ENCODE measurements at regions not wholly inside any gene's neighbourhood (a gene's known extent, or its start where the extent isn't known, plus 50 kb on each side); places are given as distances from the start of the nearest gene placed in this dataset.
A peak's percentile ranks its signal among the peaks of the same experiment; 100 is the strongest.
"Not testable (repeated sequence)": the region's sequence is repeated elsewhere in the genome, so short reads cannot be mapped to it uniquely, and the experiment has no call there.

DNA sequence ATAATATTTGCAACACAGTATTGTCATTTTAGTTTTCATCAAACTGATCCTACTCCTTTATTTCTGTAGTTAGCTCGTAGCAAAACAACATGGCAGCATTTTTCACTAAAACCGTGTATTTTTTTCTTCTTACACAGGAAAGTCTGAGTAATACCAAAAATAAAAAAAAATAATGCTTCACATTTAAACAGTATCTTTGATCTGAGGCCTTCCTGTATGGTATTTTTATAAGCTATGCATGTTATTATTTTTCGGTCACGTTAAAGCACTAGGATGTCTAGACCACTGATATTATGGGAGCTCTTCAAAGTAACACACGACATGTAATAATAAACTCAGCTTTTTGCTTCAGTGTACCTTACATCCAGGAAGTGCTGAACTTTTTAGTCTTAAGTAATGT lies 94.1 kb upstream of the SRD5A3 start:
- no peak for DNase-seq

DNA sequence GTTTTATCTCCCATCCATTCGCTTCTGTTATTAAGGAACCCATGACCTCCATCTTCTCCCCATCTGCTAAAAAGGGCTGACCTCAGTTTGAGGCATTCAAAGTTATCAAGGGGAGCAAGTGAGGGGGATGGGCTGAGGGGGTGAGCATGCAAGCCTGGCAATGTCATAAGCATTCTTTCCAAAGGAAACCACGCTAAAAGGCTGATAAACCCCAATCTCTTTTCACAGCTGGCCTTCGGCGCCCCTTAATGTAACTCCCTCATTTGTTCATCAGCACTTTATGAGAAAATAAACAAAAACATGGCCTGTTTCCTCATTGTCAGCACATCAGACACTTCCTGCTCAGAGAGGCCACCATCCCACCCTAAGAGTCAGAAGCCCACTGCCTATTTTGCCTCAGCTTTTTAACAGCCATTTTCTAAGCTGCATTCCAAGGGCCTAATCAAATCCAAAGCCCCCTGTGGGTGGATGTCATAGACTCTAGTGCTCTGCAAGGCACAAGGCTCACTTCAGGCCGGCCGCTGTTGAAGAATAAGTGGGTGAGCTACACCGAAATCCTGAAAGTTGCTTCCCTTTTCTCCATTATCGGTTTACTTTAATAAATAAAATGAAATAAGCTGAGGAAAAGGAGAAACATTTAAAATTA lies 92.0 kb upstream of the SRD5A3 start:
- no peak for DNase-seq

DNA sequence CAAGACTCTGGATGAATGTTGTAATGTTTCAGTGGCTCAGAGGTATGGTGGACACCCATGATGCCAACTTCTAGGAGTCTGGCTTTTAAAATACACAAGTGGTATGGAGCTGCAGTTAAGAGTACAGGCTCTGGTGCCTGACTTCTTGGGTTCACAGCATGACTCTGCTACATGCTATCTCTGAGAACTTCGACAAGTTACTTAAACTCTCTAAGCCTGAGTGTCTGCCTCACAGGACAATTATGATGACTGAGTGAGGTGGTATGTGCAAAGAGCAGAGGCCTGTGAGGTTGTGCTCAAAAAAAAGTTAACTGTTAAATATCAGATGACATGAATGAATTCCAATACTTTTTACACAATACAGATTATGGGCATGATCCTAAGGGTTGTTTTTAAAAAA lies 90.9 kb upstream of the SRD5A3 start:
- DNase-seq, result no peak

DNA sequence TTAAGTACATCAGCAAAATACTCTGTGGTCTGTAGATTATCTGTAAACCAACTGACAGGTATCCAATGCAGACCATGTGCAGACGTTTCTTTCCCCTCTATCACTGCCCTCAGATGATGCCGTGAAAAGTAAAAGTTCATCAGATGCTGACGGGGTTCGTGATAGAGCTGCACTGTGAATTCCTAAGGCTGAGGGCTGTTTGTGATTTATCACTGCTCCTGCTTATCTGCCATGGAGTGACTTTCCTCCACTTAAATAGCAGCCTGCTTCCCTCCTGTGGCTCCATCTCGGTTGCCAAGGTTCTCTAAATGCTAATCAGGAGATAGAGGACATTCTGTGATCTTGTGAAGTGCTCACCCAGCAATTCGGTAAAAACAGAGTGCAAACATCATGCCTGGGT lies 89.3 kb upstream of the SRD5A3 start:
- DNase-seq, result no peak

DNA sequence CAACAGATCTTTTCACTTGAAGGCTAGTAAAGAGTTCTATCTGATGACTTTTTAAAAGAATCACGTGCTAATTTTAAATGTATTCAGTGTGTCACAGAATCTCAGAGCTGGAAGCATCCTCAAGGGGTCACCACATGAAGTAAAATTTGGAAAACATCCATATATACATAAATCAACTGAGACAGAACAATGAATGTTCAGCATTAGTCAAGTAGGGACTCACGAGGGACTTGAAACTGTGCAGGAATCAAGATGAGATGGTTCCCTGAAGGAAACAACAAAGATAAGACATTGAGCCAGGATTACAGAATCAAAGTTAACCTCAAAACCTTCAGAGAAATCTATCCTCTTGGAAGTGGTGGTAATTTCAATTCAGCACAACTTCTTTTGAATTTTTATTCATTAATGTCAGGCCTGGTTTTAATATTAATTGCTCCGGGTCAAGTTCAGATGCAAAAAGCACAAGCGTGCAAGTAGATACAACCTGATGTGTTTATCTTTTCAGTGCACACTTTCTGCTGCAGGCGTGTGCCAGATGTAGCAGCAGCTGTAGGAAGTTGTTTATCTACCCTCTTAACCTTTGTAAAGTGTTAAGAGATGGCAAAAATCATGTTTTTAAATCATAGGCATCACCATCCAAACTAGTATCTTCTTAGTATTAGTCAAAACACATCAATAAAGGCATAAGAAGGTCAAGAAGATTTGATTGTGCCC lies 87.7 kb upstream of the SRD5A3 start:
- peak; percentile 14 for DNase-seq

DNA sequence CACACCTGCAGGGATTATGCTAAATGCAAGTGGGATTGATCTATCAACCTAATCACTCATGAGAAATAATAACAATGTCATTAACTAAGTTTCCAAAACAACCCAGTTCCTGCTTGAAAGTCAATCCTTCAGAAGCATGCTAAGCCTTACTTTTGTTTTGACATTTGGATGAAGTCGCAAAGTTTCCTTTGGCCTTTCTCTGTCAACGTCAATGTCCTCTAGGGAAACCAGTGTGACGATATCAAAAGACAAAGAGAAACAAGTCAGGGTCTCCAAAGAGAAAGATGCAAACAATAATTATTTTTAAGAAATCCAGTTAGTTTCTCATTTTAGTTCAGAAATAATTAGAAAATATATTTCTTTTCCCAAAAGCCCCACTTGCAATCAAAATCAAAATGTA lies 86.7 kb upstream of the SRD5A3 start:
- DNase-seq, result no peak

DNA sequence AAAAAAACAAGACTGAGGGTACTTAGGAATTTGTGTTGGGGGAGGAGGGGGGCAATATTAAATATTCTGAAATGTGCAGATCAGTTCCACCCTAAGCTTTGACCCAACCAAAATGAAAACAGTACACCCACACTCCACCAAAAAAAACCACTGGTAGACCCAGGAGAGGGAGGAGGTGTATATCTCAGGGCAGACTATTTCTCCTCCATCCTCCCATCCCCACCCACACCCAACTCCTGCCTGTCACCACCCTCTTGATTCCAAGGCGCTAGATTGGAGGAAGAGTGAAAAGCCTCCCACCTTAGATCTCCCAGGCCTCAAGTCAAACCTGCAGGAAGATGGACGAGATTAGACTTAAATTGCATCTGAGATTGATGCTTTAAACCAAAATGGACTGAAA lies 76.6 kb upstream of the SRD5A3 start:
- DNase-seq, result no peak

DNA sequence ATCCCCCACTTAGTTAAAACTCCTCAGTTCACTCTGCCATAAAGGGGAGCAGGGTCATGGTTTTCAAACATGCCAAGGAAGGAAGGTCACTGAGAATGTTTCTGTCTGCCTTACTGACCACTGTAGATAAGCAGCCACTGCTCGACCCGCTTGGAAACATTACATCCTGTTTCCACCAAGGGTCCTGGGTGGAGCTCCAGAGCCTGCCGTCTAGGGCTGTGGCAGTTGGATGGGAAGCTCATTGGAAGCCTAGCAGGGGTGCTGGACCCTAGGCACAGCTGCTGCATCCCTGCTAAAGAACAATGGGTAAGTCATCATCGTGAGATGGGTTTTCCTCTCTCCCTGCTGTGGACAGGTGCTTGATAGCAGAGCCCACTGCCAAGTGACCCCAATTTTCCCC lies 76.0 kb upstream of the SRD5A3 start:
- no peak for DNase-seq

DNA sequence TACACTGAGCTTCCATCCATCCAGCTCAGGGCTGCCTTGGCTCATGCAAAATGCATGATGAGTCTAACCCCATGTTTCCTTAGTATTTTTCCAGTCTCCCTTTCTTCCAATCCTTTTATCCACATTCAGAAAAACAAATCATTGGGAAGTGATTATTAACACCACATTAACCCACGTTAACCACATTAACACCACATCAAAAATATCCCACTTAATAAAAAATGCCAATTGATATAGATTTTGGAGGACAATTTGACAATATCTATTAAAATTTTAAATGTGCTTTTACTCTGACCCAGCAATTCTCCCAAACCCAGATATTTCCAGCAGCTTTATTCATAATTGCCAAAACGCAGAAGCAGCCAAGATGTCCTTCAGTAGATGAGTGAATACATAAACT lies 75.6 kb upstream of the SRD5A3 start:
- no peak for DNase-seq

DNA sequence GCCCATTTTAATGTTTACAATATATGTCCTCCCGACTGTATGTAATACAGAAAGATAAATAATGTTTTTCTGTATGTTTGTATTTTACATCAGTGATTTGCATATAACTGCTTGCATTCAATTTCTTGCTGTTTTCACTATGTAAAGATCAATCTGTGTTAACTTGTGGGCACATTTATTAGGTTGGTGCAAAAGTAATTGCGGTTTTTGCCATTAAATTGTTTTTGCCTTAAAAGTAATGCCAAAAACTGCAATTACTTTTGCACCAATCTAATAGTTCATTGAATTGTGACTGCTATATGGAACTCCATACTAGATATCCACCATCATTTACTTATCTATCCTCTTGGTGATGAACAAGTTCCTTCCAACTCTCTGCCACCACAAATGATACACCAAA lies 73.9 kb upstream of the SRD5A3 start:
- no peak for DNase-seq

DNA sequence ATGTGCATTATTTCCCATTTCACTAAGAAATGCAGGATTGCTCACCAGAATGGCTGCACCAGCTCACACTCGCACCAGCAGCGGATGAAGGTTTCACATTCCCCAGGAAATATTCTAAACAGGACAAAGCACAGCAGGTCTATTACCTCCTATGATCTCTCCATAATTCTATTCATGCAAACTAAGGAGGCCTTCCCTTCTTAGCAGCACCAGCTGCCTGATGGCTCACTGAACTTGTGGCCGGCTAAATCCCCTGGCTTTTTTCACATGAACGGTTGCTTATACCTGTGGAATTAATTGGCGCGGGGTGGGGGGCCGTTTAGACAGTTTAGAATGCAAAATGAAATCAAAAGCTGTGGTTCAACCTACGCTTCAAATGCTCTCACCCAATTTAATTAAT lies 73.5 kb upstream of the SRD5A3 start:
- DNase-seq, result no peak

DNA sequence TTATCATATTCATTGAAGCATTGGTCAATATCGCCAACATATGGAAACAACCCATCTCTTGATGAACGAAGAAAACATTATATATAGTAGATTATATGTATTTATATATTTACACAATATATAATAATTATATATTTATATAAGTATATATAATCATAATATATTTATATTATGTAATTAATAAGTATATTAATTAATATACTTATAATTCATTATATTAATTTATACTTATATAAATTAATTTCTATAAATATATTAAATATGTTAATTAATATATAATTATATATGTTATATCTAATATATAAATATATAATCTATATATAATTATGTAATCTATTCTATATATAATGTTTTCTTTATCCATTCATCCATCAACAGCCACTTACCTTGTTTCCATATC lies 69.0 kb upstream of the SRD5A3 start:
- no peak for DNase-seq

DNA sequence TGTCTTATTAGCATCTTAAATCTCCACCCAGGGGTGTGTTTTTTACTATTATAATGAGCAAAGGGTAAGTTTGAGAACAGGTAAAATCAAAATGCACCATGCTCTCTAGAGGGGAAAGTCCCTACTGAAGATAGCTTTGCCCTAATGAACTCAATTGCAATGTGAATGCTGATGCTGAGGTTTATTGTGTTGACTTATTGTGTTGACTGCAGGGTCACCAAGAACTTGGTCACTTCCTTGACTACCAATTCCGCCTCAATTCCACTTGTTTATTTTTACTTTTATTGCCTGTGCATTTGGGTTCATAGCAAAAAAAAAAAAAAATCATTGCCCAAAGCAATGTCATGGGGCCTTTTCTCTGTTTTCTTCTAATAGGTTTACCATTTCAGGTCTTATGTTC lies 67.7 kb upstream of the SRD5A3 start:
- no peak for DNase-seq

DNA sequence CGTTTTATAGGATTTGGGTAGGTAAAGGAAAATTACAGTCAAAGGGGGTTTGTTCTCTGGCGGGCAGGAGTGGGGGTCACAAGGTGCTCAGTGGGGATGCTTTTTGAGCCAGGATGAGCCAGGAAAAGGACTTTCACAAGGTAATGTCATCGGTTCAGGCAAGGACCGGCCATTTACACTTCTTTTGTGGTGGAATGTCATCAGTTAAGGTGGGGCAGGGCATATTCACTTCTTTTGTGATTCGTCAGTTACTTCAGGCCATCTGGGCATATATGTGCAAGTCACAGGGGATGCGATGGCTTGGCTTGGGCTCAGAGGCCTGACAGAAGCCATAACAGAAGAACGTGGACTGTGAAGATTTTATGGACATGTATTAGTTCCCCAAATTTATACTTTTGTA lies 65.6 kb upstream of the SRD5A3 start:
- DNase-seq, result not testable (repeated sequence)

DNA sequence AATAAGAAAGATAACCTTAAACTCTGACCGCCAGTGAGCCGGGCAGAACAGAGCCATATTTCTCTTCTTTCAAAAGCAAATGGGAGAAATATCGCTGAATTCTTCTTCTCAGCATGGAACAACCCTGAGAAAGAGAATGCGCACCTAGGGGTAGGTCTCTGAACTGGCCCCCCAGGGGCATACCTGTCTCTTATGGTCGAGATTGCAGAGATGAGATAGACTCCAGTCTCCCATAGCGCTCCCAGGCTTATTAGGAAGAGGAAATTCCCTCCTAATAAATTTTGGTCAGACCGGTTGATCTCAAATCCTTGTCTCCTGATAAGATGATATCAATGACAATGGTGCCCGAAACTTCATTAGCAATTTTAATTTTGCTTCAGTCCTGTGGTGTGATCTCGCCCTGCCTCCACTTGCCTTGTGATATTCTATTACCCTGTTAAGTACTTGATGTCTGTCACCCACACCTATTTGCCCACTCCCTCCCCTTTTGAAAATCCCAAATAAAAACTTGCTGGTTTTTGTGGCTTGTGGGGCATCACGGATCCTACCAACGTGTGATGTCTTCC lies 64.8 kb upstream of the SRD5A3 start:
- DNase-seq, result not testable (repeated sequence)

DNA sequence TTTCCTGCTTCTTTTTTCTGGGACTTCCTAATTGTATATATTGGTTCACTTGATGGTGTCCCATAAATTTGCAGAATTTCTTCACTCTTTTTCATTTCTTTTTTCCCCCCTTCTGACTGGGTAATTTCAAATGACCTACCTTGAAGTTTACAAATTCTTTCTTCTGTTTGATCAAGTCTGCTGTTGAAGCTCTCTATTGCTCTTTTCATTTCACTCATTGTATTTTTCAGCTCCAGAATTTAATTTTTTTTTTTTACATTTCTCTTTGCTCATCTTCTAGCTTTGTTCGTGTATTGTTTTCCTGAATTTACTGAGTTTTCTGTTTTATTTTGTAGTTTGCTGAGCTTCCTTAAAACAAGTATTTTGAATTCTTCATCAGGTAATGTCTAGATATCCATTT lies 61.7 kb upstream of the SRD5A3 start:
- no peak for DNase-seq

DNA sequence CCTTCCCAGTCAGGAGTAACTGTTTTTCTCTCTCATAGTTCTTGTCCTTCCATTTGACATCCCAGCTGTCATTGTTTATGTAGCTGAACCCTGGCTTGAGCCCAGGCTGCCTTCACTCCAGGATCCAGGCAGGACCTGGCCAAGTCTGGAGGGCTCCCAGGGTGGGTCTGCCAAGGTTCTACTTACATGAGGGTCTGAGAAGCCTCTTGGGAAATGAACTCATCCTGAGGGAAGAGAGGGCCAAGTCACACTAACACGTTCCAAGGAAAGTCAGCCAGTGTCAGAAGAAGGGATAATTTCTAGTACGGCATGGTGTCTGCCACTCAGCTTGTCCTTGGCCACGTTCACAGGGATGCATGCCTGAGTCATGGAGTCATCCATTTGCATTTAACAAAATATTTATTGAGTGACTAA lies 54.8 kb upstream of the SRD5A3 start:
- no peak for DNase-seq

DNA sequence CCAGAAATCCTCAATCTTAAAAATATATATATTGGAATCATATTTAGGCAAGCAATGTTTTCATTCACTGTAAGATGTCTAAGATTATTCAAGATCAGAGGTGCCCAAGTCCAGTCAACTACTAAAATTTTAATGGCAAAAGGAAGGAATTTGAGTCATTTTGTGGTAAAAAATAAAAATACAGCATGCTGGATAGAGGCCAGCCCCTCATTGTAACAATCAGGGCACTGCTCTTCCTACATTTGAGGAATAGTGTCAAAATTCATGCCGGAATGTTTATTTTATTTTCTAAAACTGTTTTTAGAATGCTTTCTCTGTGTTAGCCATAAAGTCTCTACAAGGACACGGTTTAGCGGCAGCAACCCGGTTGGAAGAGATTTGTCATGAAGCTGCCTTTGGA lies 49.9 kb upstream of the SRD5A3 start:
- no peak for DNase-seq

Measured in renal pelvis (tissue), 1 donor.